RPMI8226 (cell line): ENCODE measurements at regions not wholly inside any gene's neighbourhood (a gene's known extent, or its start where the extent isn't known, plus 50 kb on each side); places are given as distances from the start of the nearest gene placed in this dataset.
"Not testable (repeated sequence)": the region's sequence is repeated elsewhere in the genome, so short reads cannot be mapped to it uniquely, and the experiment has no call there.

Experiments used
- DNase-seq: peaks from one replicate; pipeline ENCODE4 v3.0.0-alpha.2; 2015

DNA sequence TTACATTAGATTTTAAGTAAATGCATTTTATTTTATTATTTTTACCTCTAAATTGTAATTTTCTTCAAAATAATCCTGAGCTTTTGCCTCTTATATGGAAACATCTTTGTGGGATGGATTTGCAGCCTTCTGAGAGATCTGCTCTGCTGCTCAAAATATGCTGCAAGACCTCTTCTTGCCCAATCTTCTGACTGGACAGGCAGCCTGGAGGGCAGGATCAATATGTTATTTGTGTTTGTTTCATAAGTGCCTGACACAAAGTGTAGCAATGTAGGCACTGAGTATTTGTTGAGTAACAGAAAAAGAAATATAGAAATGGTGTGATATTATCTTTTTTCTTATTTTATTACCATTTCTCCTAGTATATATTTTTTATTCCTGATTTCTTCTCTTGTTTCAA lies 1106.9 kb downstream of the TMTC2 start:
- no peak for DNase-seq

- no peak for DNase-seq
Measured at GRCh38 chr12:83784298-83784890, 1097.7 kb downstream of the TMTC2 start.

DNA sequence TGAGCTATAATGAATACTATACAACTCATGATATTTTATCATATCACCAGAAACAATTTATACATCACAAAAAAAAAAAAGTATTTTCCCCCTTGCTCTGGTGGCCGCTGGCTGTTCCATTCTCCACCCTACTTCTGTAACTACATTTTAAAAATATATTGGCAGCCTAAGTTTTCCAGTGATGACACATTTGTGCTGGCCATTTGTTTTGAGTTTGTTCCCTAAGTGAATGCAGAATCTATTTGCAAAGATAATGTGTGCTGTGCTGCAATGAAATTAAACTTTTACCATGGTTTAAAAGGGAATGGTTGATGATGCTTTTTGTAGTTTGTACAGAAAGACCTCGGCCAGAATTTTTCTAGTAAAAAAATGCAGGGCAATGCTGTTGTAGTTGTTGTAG lies 1092.8 kb downstream of the TMTC2 start:
- DNase-seq, result no peak

GRCh38 chr12:83769151-83769550 lies 1082.4 kb downstream of the TMTC2 start:
- no peak for DNase-seq

DNA sequence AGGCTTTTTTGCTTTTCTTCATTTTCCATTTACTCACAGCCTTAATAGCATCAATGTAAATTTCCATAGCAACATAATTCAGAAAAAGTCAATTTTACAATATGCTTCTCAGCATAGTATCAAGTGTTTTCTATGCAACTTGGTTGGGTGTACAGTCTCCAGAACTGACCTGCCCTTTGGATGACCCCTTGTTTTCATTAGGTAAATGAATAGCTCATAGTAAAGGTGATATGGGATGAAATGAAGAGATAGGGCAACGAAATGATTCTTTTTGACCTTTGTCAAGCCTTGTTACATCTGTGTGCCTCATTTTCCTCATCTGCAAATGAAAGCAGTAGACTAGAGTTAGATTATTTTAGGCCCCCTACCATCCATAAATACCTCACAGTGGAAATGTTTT lies 1081.0 kb downstream of the TMTC2 start:
- no peak for DNase-seq

DNA sequence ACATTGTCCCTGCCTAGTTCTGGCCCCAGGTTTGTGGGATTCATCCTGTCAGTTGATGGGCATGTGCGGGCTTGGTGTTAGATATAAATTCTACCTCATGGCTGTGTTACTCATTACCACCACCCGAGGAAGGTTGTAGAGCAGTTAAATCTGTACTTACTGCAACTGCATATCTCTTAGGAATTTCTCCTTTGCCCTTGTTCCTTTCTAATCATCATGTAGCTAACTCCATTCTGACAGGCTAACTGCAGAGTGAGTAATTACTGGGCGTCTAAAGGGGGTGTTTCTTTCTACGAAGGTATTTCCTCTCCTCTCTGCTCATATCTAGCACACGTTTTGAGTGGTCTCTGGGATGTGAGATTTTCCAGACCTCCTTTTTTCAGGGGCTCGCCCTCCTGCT lies 1076.7 kb downstream of the TMTC2 start:
- DNase-seq, result no peak

DNA sequence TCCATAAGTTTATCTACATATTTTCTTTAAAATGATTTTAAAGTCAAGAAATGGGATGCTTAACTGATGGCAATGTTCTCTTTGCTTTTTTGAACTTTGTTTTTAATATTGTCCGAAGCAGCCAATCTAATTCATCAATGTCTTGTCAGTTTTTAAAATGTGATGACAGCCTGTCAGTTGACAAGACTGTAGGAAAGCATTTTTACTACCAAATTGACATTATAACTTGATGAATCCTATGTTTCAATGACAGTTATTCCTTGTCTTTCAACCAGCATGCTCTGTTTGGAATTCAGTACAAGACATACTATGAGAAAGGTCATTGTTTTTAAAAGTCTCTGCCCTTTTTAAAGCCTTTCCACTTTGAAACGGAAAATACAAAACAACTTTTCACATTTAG lies 1073.2 kb downstream of the TMTC2 start:
- DNase-seq, result no peak

- DNase-seq, result no peak
Measured at GRCh38 chr12:83758888-83759631, 1072.4 kb downstream of the TMTC2 start.

DNA sequence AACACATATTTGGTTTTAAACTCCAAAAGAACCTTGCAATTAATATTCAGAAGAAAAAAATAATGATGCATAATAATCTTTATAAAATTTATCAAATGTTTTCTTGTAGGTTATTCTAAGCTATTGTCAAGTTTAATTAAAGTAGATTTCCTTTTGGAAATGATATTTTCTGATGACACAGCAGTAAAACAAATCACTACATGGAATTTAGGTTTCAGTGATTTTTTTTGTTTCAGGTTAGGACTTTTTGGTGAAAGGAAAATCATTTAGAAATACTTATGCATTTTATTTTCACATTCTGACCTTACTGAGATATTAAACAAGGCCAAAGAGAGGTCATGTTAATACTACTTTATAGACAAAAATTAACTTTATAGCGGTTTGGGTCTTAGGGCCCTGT lies 1067.2 kb downstream of the TMTC2 start:
- DNase-seq, result no peak

DNA sequence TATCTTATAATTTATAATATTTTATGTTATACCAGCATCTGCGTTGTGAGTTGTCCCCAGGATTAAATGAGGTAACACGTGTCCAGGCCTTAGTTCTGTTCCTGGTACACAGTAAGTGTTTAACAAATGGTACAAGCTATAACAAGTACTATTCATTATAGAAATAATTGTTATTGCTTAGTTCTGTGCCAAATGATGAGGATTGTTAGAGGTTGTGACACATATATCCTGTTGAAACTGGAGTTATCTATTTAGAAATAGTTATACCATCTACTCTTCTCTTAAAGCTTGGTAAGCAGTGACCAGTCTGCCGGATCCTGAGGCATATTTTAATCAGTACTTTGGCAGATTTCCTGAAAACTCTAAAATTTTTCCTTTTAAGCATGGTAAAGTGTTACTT lies 1066.5 kb downstream of the TMTC2 start:
- no peak for DNase-seq

GRCh38 chr12:83739607-83740006 lies 1052.9 kb downstream of the TMTC2 start:
- DNase-seq, result no peak

- DNase-seq, result no peak
Measured at GRCh38 chr12:83710851-83711250, 1024.1 kb downstream of the TMTC2 start.

DNA sequence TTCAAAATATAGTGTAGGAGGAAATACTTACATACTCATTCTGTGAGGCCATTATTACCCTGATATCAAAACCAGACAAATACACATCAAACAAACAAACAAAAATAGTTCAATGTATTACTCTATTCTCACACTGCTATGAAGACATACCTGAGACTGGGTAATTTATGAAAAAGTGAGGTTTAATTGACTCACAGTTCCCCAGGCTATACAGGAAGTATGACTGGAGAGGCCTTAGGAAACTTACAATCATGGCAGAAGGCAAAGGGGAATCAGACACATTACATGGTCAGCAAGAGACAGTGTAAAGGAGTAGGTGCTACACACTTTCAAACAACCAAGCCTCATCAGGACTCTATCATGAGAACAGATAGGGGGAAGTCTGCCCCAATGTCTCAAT lies 1023.2 kb downstream of the TMTC2 start:
- no peak for DNase-seq

DNA sequence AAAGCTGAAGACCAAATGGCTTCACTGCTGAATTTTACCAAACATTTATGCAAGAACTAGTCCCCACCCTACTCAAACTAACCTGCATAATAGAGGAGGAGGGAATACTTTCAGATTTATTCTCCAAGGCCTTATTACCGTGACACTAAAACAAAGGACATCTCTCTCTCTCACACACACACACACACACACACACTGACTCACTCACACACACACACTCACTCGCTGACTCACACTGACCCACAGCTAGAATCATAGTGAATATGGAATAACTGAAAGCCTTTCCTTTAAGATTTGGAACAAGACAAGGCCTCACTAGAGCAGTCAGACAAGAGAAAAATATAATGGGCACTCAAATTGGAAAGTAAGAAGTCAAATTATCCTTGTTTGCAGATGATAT lies 1014.1 kb downstream of the TMTC2 start:
- no peak for DNase-seq

- DNase-seq, result not testable (repeated sequence)
Measured at GRCh38 chr12:83696311-83696710, 1009.6 kb downstream of the TMTC2 start.

DNA sequence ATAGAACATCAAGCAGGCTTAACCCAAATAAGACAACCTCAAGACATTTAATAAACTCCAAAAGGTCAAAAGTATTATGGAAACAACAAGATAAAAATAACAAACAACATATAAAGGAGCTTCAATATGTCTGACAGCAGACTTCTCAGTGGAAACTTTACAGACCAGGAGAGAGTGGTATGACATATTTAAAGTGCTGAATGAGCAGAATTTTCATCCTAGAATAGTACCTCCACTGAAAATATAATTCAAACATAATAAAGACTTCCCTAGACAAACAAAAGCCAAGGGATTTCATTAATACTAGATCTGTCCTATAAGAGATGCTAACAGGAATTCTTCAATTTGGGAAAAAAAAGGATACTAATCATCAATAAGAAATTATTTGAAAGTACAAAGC lies 1005.0 kb downstream of the TMTC2 start:
- no peak for DNase-seq

DNA sequence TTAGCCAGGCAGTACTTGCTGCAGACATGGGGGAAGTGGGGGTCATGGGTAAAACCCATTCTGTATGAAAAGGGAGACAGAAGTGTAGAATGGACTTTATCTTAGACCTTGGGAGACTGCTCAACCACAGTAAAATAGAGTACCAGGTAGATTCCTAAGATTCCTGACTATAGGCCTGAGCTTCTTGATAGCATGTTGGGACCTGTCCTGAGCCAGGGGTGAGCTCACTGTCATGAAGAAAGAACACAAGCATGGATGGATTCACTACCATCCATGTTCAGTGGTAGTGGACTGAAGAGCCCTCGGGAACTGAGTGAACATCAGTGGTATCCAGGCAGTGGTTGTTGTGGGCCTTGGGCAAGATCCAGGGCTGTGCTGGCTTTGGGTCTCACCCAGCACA lies 1003.8 kb downstream of the TMTC2 start:
- DNase-seq, result no peak

DNA sequence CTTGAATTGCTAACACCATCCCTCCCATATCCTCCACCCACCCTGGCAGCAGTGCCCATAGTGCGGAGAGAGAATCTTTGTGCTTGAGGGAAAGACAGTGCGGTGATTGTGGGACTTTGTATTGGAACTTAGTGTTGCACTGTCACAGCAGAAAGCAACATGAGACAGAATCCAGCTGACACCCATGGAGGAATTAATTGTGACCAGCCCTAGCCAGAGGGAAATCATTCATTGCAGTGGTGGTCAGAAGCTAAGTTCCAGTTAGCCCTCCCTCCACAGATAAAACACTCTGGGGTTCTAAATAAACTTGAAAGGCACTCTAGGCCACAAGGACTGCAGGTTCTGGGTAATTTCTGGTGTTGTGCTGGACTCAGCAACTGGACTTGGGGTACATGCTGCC lies 1002.6 kb downstream of the TMTC2 start:
- no peak for DNase-seq

DNA sequence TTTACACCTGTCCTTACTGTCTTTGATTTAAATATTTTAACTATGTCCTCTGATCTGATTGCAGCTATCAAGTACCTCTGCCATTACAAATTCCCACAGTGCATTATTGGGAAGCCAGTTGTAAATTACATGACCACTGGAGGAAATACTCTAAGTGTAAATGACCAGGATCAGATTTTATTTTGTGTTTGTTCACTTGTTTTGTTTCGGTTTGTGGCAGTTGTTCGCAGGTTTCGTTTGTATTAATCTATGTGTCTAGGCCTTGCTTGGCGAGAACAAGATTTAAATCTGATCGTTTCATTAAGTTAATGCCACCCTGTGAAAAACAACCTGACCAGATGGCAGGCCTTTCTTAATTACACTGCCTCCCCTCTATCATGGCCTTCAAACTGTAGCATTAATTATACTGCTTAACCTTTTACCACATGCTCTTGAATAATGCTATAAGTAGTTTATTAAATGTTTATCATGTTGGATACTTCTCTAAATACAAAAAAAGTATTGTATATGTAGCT lies 990.1 kb downstream of the TMTC2 start:
- no peak for DNase-seq

GRCh38 chr12:83666690-83667089 lies 980.0 kb downstream of the TMTC2 start:
- no peak for DNase-seq

GRCh38 chr12:83665634-83666218 lies 979.0 kb downstream of the TMTC2 start:
- DNase-seq, result no peak

DNA sequence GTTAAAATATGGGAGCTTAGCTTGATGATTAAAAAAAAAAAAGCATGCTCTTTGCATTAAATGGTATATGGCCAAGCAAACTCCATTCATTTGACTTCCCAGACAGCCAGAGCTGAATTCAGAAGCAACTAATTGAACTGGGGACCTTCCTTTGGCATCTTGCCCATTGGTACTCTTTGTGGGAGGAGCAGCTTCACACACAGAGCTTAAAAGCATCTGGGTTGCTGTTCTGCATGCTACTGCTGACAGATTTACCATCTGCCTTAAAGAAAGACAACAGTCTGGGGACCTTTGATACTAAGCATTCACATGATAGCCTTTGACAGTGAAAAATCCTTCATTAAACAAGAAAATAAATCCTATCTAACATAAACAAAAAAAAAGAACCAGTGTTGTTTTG lies 977.9 kb downstream of the TMTC2 start:
- DNase-seq, result no peak

DNA sequence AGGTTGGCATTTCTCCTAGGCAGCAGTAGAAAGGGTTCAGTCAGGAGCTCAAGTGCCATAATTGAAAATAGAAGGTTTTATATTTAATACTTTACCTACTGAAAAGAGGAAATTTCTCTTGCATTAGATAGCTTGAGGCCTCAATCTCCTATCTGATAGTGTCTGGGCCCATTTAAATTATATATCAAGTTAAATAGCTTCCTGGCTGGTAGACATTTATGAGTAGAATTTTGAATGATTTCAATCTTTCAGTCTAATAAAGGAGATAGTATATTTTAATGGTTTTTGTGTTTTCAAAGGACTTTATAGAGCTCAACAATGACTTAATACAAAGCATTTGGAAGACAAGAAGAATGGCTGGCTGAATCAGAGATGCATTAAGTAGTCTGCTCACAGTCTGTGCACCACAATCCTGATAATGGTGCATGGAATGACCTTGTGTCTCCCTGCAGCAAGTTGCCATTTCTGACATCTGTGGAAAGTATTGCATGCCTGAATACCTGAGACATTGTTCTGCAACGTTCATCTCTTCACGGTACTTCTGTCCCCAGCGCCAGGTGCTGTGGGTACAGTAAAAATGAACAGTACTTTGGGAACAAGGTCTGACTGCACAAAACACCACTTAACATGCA lies 974.1 kb downstream of the TMTC2 start:
- no peak for DNase-seq

DNA sequence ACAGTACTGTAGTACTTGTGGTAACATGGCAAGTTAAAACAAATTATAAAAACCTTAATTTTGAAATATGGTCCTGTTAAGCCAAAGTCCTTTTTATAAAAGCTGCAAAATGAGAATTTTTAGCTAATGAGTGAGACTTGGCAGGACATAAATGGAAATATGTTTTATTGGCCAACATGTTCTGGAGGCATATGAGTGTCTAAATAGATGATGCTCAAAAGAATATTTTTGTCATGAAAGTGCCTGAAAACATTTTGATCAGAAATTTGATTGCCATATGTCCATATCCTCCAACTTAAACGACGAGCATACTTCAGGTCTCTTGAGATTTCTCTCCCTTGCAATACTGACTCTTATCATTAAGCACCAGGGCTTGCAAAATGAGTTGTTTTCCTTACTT lies 972.6 kb downstream of the TMTC2 start:
- DNase-seq, result no peak
